ENCODE measurements at regions not wholly inside any gene's neighbourhood (a gene's known extent, or its start where the extent isn't known, plus 50 kb on each side); places are given as distances from the start of the nearest gene placed in this dataset.

DNA sequence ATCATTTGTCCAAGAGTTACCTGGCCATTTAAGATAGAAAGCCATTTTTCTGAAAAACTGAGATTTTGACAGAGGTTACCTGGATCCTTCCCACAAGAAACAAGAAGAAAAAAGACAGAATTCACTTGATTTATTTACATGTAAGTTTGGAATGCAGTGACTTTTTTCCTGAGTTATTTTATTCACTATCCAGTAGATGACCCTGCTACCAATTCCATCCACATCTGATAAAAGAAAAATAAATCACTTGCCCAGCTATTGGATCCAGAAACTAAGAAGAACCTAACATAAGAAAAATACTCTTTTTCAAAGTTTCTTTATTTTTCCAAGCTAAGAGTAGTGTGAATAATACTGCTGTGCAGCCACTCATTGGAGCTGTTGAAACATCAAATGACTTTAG is 275.2 kb downstream of the CETN3 start:
- TF ChIP-seq, protein P1, sequence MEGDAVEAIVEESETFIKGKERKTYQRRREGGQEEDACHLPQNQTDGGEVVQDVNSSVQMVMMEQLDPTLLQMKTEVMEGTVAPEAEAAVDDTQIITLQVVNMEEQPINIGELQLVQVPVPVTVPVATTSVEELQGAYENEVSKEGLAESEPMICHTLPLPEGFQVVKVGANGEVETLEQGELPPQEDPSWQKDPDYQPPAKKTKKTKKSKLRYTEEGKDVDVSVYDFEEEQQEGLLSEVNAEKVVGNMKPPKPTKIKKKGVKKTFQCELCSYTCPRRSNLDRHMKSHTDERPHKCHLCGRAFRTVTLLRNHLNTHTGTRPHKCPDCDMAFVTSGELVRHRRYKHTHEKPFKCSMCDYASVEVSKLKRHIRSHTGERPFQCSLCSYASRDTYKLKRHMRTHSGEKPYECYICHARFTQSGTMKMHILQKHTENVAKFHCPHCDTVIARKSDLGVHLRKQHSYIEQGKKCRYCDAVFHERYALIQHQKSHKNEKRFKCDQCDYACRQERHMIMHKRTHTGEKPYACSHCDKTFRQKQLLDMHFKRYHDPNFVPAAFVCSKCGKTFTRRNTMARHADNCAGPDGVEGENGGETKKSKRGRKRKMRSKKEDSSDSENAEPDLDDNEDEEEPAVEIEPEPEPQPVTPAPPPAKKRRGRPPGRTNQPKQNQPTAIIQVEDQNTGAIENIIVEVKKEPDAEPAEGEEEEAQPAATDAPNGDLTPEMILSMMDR (IDR thresholded peaks at IDR 0.05): no peak
- no peak for TF ChIP-seq POLR2A (IDR thresholded peaks at IDR 0.05)
- no peak for TF ChIP-seq POLR2AphosphoS5 (IDR thresholded peaks at IDR 0.05)
- no peak for TF ChIP-seq EP300 (IDR thresholded peaks at IDR 0.05)
